GM23338 (cell line): ENCODE measurements at regions not wholly inside any gene's neighbourhood (a gene's known extent, or its start where the extent isn't known, plus 50 kb on each side); places are given as distances from the start of the nearest gene placed in this dataset.
"Not testable (repeated sequence)": the region's sequence is repeated elsewhere in the genome, so short reads cannot be mapped to it uniquely, and the experiment has no call there.

ENCODE experiments used
- CREB1 ChIP-seq: fragments of 250-450 bp; sonication (Bioruptor Pico); IDR thresholded peaks from 2 replicates; pipeline ENCODE4 v1.5.0; 2020; ENCODE audit warnings: low read depth, mild to moderate bottlenecking, moderate library complexity
- EZH2 ChIP-seq: fragments of 200-600 bp; sonication (generic); IDR thresholded peaks from one replicate; pipeline ENCODE4 v1.8.0; 2017; ENCODE audit warnings: antibody characterized with exemption, mild to moderate bottlenecking, low read depth; ENCODE audit not compliant: unreplicated experiment
- EZH2phosphoT487 ChIP-seq: fragments of 200-600 bp; sonication (generic); IDR thresholded peaks from one replicate; pipeline ENCODE4 v1.8.1; 2018; ENCODE audit warnings: antibody characterized with exemption; ENCODE audit not compliant: unreplicated experiment
- JUNB ChIP-seq: IDR thresholded peaks from one replicate; pipeline ENCODE4 v1.6.1; 2016; ENCODE audit warnings: antibody characterized with exemption; ENCODE audit not compliant: unreplicated experiment
- NANOG ChIP-seq: IDR thresholded peaks from 2 replicates; pipeline ENCODE4 v1.6.1; 2016; ENCODE audit warnings: antibody characterized with exemption, borderline replicate concordance
- POLR2AphosphoS5 ChIP-seq: IDR thresholded peaks from 2 replicates; pipeline ENCODE4 v1.6.1; 2016; ENCODE audit warnings: antibody characterized with exemption, low read depth
- STAT1 ChIP-seq: IDR thresholded peaks from one replicate; pipeline ENCODE4 v1.6.1; 2016; ENCODE audit warnings: antibody characterized with exemption; ENCODE audit not compliant: unreplicated experiment
- ZNF114 ChIP-seq: fragments of 250-450 bp; sonication (Bioruptor Pico); IDR thresholded peaks from 2 replicates; pipeline ENCODE4 v1.5.0; 2020; ENCODE audit warnings: mild to moderate bottlenecking, moderate library complexity
- TF ChIP-seq, protein P1 (sequence below), 2 experiments: fragments of 200-600 bp in 1 of 2; sonication (generic) in 1 of 2; conservative IDR thresholded peaks; 2 replicates each; pipeline versions ENCODE4 v1.5.1 to v1.6.1; 2016 to 2017; ENCODE audit warnings: antibody characterized with exemption in 2 of 2, low read depth in 2 of 2, mild to moderate bottlenecking in 2 of 2, moderate library complexity in 1 of 2
- TF ChIP-seq, protein P2 (sequence below): IDR thresholded peaks from one replicate; pipeline ENCODE4 v1.6.1; 2018; ENCODE audit warnings: antibody characterized with exemption; ENCODE audit not compliant: unreplicated experiment
- TF ChIP-seq, protein P3 (sequence below): IDR thresholded peaks from 2 replicates; pipeline ENCODE4 v1.6.1; 2016; ENCODE audit warnings: antibody characterized with exemption

DNA sequence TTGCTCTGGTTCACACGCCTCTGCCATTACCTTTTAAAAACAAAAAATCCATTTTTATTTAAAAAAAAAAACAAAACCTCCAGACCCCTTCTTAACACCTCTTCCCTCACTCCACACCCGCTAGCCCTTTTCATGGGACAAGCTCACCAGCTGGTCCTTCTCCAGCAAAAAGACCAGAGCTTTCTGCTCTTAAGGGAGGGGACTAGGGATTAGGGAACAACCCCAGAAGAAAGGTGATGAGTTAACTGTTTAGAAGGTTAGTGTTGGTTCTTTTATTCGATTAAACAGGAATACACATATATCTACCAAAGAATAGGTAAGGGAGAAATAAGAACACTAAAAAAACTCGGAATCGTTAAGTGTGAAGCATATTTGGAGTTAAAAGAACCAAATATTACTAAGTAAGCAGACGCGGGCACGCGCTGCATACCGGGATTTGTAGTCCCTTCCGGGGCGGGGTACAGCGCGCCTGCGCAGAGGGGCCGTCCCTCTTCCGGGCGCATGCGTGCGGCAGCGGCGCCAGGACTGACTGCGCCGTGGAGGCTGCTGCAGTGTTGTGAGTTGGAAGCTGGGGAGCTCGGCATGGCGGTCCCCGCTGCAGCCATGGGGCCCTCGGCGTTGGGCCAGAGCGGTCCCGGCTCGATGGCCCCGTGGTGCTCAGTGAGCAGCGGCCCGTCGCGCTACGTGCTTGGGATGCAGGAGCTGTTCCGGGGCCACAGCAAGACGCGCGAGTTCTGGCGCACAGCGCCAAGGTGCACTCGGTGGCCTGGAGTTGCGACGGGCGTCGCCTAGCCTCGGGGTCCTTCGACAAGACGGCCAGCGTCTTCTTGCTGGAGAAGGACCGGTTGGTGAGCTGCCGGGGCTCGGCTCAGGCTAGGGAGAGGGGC, 92.6 kb upstream of the FAM153A start:
- TF ChIP-seq, protein P1, sequence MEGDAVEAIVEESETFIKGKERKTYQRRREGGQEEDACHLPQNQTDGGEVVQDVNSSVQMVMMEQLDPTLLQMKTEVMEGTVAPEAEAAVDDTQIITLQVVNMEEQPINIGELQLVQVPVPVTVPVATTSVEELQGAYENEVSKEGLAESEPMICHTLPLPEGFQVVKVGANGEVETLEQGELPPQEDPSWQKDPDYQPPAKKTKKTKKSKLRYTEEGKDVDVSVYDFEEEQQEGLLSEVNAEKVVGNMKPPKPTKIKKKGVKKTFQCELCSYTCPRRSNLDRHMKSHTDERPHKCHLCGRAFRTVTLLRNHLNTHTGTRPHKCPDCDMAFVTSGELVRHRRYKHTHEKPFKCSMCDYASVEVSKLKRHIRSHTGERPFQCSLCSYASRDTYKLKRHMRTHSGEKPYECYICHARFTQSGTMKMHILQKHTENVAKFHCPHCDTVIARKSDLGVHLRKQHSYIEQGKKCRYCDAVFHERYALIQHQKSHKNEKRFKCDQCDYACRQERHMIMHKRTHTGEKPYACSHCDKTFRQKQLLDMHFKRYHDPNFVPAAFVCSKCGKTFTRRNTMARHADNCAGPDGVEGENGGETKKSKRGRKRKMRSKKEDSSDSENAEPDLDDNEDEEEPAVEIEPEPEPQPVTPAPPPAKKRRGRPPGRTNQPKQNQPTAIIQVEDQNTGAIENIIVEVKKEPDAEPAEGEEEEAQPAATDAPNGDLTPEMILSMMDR (conservative IDR thresholded peaks at IDR 0.05; ENCODE audit: low read depth in 2 of 2): not testable (repeated sequence)
- TF ChIP-seq CREB1 (CRISPR knock-in tag); EZH2phosphoT487; JUNB; POLR2AphosphoS5; EZH2; STAT1; ZNF114 (CRISPR knock-in tag); NANOG: not testable (repeated sequence)
- TF ChIP-seq, protein P2, sequence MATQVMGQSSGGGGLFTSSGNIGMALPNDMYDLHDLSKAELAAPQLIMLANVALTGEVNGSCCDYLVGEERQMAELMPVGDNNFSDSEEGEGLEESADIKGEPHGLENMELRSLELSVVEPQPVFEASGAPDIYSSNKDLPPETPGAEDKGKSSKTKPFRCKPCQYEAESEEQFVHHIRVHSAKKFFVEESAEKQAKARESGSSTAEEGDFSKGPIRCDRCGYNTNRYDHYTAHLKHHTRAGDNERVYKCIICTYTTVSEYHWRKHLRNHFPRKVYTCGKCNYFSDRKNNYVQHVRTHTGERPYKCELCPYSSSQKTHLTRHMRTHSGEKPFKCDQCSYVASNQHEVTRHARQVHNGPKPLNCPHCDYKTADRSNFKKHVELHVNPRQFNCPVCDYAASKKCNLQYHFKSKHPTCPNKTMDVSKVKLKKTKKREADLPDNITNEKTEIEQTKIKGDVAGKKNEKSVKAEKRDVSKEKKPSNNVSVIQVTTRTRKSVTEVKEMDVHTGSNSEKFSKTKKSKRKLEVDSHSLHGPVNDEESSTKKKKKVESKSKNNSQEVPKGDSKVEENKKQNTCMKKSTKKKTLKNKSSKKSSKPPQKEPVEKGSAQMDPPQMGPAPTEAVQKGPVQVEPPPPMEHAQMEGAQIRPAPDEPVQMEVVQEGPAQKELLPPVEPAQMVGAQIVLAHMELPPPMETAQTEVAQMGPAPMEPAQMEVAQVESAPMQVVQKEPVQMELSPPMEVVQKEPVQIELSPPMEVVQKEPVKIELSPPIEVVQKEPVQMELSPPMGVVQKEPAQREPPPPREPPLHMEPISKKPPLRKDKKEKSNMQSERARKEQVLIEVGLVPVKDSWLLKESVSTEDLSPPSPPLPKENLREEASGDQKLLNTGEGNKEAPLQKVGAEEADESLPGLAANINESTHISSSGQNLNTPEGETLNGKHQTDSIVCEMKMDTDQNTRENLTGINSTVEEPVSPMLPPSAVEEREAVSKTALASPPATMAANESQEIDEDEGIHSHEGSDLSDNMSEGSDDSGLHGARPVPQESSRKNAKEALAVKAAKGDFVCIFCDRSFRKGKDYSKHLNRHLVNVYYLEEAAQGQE: not testable (repeated sequence)
- TF ChIP-seq, protein P3, sequence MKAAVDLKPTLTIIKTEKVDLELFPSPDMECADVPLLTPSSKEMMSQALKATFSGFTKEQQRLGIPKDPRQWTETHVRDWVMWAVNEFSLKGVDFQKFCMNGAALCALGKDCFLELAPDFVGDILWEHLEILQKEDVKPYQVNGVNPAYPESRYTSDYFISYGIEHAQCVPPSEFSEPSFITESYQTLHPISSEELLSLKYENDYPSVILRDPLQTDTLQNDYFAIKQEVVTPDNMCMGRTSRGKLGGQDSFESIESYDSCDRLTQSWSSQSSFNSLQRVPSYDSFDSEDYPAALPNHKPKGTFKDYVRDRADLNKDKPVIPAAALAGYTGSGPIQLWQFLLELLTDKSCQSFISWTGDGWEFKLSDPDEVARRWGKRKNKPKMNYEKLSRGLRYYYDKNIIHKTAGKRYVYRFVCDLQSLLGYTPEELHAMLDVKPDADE: not testable (repeated sequence)
